ENCODE measurements at regions not wholly inside any gene's neighbourhood (a gene's known extent, or its start where the extent isn't known, plus 50 kb on each side); places are given as distances from the start of the nearest gene placed in this dataset.

GRCh38 chr17:70338946-70339354 lies 169.6 kb downstream of the KCNJ2 start:
- Mint-ChIP-seq H3K9me3 (ENCODE audit: insufficient read depth) (no peaks in the 10 kb centered on the region), H3K27ac (no peak overlapping the region), H3K4me1 (no peaks in the 10 kb centered on the region), H3K4me3 (no peak overlapping the region), H3K27me3 (no peaks in the 10 kb centered on the region)
- no peaks in the 10 kb centered on the region for H3K79me2 ChIP-seq (ENCODE audit: control insufficient read depth, insufficient read depth, low read length)
- ATAC-seq (ENCODE audit: low read depth) (no peak), DNase-seq (no peak)
- H3K27me3 ChIP-seq (replicated peaks in 1 of 4; ENCODE audit: control extremely low read depth in 1 of 4, control insufficient read depth in 3 of 4, insufficient read depth in 4 of 4, low read length in 3 of 4) = no peaks in the 10 kb centered on the region
- no peak overlapping the region for H2AFZ ChIP-seq (ENCODE audit: insufficient read depth, low read depth, low read length, poor library complexity, severe bottlenecking)
- no peak overlapping the region for H3K4me2 ChIP-seq (replicated peaks; ENCODE audit: low read depth, low read length, poor library complexity, severe bottlenecking)
- ChIA-PET POLR2A (no interaction called here), CTCF (no interaction called here)
- H3K27ac ChIP-seq (ENCODE audit: low read length in 2 of 2) = no peak overlapping the region
- no peaks in the 10 kb centered on the region for H3K36me3 ChIP-seq (replicated peaks in 1 of 2; ENCODE audit: control extremely low read depth in 1 of 2, control insufficient read depth in 1 of 2, extremely low read depth in 1 of 2, insufficient read depth in 2 of 2, low read length in 1 of 2)
- 100% methylated on average over 1 of the region's 1 CpG for WGBS (ENCODE audit: insufficient coverage)
- H3K4me1 ChIP-seq (ENCODE audit: control insufficient read depth in 2 of 2, insufficient read depth in 2 of 2, low read length in 2 of 2) = no peaks in the 10 kb centered on the region
- TF ChIP-seq CTCF (IDR thresholded peaks at IDR 0.05) (no peak), EZH2 (IDR thresholded peaks at IDR 0.05; ENCODE audit: borderline replicate concordance, insufficient read depth, low read depth, low read length, poor library complexity, severe bottlenecking) (no peak)
- no peaks in the 10 kb centered on the region for H4K20me1 ChIP-seq (ENCODE audit: control insufficient read depth, insufficient read depth, low read length, poor library complexity, severe bottlenecking)
- intact Hi-C loops (cut with micrococcal nuclease) = no loop called here
- H3K9me3 ChIP-seq (ENCODE audit: control extremely low read depth in 1 of 3, control insufficient read depth in 2 of 3, insufficient read depth in 1 of 3, low read length in 2 of 3) = no peaks in the 10 kb centered on the region
- no peak overlapping the region for H3K9ac ChIP-seq (ENCODE audit: low read length)
- no peak overlapping the region for H3K4me3 ChIP-seq (ENCODE audit: control extremely low read depth in 1 of 5, extremely low read depth in 1 of 5, insufficient read depth in 1 of 5, low read depth in 2 of 5, low read length in 4 of 5)

- no peak overlapping the region for H2AFZ ChIP-seq (ENCODE audit: insufficient read depth, low read depth, low read length, poor library complexity, severe bottlenecking)
- H3K4me1 ChIP-seq (ENCODE audit: control insufficient read depth in 2 of 2, insufficient read depth in 2 of 2, low read length in 2 of 2) = no peaks in the 10 kb centered on the region
- ChIA-PET CTCF (no interaction called here), POLR2A (no interaction called here)
- H3K27me3 ChIP-seq (replicated peaks in 1 of 4; ENCODE audit: control extremely low read depth in 1 of 4, control insufficient read depth in 3 of 4, insufficient read depth in 4 of 4, low read length in 3 of 4) = no peaks in the 10 kb centered on the region
- TF ChIP-seq EZH2 (IDR thresholded peaks at IDR 0.05; ENCODE audit: borderline replicate concordance, insufficient read depth, low read depth, low read length, poor library complexity, severe bottlenecking) = no peak
- TF ChIP-seq CTCF (IDR thresholded peaks at IDR 0.05) = no peak
- H3K4me1 Mint-ChIP-seq = peaks cover 6% of the 10 kb centered on the region
- H3K4me3 Mint-ChIP-seq = no peak overlapping the region
- no peak overlapping the region for H3K9ac ChIP-seq (ENCODE audit: low read length)
- no peak overlapping the region for H3K27ac ChIP-seq (ENCODE audit: low read length in 2 of 2)
- intact Hi-C loops (cut with micrococcal nuclease) = no loop called here
- no peaks in the 10 kb centered on the region for H3K79me2 ChIP-seq (ENCODE audit: control insufficient read depth, insufficient read depth, low read length)
- H3K36me3 ChIP-seq (replicated peaks in 1 of 2; ENCODE audit: control extremely low read depth in 1 of 2, control insufficient read depth in 1 of 2, extremely low read depth in 1 of 2, insufficient read depth in 2 of 2, low read length in 1 of 2) = no peaks in the 10 kb centered on the region
- H3K27me3 Mint-ChIP-seq = no peaks in the 10 kb centered on the region
- H4K20me1 ChIP-seq (ENCODE audit: control insufficient read depth, insufficient read depth, low read length, poor library complexity, severe bottlenecking) = no peaks in the 10 kb centered on the region
- DNase-seq (no peak), ATAC-seq (ENCODE audit: low read depth) (no peak)
- H3K9me3 ChIP-seq (ENCODE audit: control extremely low read depth in 1 of 3, control insufficient read depth in 2 of 3, insufficient read depth in 1 of 3, low read length in 2 of 3) = no peaks in the 10 kb centered on the region
- no peak overlapping the region for H3K27ac Mint-ChIP-seq
- no peak overlapping the region for H3K4me2 ChIP-seq (replicated peaks; ENCODE audit: low read depth, low read length, poor library complexity, severe bottlenecking)
- no peaks in the 10 kb centered on the region for H3K9me3 Mint-ChIP-seq (ENCODE audit: insufficient read depth)
- no peak overlapping the region for H3K4me3 ChIP-seq (ENCODE audit: control extremely low read depth in 1 of 5, extremely low read depth in 1 of 5, insufficient read depth in 1 of 5, low read depth in 2 of 5, low read length in 4 of 5)
- no CpG with 5 or more reads among the region's 5 CpGs for WGBS (ENCODE audit: insufficient coverage)
These were observed 173.8 kb downstream of the KCNJ2 start for GRCh38 chr17:70343114-70343513.

All from B cell (primary cell).